ENCODE measurements at regions not wholly inside any gene's neighbourhood (a gene's known extent, or its start where the extent isn't known, plus 50 kb on each side); places are given as distances from the start of the nearest gene placed in this dataset.

DNA sequence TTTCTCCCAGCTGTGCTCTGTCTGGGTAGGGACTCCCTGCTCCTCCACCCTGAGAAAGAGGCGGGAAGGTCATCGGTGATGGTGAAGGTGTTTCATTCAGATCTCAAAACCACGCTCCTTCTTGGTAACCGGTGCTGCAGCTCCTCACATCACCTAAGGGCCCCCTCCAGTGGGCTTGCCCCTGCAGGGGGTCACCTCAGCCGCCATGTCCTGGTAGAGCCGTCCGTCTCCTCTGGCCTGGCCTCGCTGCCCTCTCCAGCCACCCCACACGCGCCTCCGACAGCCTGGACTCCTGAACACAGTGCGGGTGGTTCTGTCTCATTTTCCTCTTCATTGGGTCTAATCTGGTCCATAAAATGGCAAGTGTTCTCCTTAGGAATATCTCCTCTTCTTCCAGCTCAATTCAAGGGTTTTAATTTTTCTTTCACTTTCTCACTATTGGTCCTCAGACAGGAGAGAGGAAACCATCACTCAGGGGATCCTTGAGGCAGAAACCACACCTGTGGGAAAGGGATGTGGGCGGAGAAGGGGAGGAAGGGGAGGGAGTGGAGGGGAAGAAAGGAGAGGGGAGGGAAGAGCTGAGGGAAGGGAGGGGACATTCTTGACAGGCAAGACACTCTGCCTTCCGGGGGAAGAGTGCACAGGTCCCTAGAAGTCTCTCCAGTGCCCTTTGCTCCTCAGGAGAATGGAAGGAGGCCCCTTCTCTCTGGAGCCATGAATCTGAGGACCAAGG, 1338.4 kb downstream of the TBC1D22A start:
- H3K9me2 ChIP-seq (replicated peaks; ENCODE audit: control insufficient read depth, low read length) = no peaks in the 10 kb centered on the region
- peak overlapping the region; percentile 98 for H3K27ac ChIP-seq (ENCODE audit: low read depth, low read length)
- H3K36me3 ChIP-seq (ENCODE audit: control insufficient read depth, low read length) = peaks cover 10% of the 10 kb centered on the region
- H3K4me1 ChIP-seq (ENCODE audit: control insufficient read depth, low read length) = peaks cover 69% of the 10 kb centered on the region
- TF ChIP-seq, protein P1, sequence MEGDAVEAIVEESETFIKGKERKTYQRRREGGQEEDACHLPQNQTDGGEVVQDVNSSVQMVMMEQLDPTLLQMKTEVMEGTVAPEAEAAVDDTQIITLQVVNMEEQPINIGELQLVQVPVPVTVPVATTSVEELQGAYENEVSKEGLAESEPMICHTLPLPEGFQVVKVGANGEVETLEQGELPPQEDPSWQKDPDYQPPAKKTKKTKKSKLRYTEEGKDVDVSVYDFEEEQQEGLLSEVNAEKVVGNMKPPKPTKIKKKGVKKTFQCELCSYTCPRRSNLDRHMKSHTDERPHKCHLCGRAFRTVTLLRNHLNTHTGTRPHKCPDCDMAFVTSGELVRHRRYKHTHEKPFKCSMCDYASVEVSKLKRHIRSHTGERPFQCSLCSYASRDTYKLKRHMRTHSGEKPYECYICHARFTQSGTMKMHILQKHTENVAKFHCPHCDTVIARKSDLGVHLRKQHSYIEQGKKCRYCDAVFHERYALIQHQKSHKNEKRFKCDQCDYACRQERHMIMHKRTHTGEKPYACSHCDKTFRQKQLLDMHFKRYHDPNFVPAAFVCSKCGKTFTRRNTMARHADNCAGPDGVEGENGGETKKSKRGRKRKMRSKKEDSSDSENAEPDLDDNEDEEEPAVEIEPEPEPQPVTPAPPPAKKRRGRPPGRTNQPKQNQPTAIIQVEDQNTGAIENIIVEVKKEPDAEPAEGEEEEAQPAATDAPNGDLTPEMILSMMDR (IDR thresholded peaks at IDR 0.05; ENCODE audit: low read depth, low read length, poor library complexity, severe bottlenecking) = peak; percentile 14
- TF ChIP-seq EZH2phosphoT487 (IDR thresholded peaks at IDR 0.05; ENCODE audit: borderline replicate concordance, low read length) = no peak
- peaks cover 7% of the 10 kb centered on the region; the same call in 1 of the 2 replicates for H3K9me3 ChIP-seq (ENCODE audit: control insufficient read depth, insufficient read depth, low read length)
- H3K27me3 ChIP-seq (ENCODE audit: control insufficient read depth, low read length) = no peaks in the 10 kb centered on the region
- H3K79me2 ChIP-seq (ENCODE audit: control insufficient read depth, low read length) = peaks cover 15% of the 10 kb centered on the region
- H3F3A ChIP-seq (ENCODE audit: control insufficient read depth, insufficient read depth) = peaks cover 35% of the 10 kb centered on the region
- H4K20me1 ChIP-seq (ENCODE audit: control insufficient read depth, insufficient read depth, low read depth, low read length) = no peaks in the 10 kb centered on the region
- peak overlapping the region; percentile 95 for H3K4me2 ChIP-seq (ENCODE audit: low read length)
- H3K4me3 ChIP-seq (ENCODE audit: low read length) = peak overlapping the region; percentile 78

DNA sequence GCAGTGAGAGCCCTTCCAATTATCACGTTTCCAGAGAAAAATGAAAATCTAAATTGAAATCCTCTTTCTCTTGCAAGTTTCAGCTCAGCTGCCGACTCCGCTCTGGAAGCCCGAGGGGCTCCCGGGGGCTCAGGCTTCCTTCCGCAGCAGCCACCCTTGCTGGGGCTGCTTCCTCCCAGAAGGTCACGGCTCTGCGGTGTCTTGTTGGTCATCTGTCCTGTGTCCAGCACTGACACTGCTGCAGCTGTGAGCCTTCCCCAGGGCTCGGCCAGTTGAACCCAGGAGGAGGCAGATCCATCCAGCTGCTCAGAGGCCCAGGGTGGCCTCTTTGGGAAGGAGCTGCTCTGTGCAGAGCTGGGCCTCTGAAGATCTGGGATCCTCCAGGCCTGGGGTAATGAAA, 1337.2 kb downstream of the TBC1D22A start:
- Histone ChIP-seq H3K36me3 (ENCODE audit: control insufficient read depth, low read length) (peaks cover 10% of the 10 kb centered on the region), H3K9me3 (ENCODE audit: control insufficient read depth, insufficient read depth, low read length) (peaks cover 7% of the 10 kb centered on the region; the same call in 1 of the 2 replicates), H3K27me3 (ENCODE audit: control insufficient read depth, low read length) (no peaks in the 10 kb centered on the region), H3K79me2 (ENCODE audit: control insufficient read depth, low read length) (peaks cover 15% of the 10 kb centered on the region), H3K9me2 (replicated peaks; ENCODE audit: control insufficient read depth, low read length) (no peaks in the 10 kb centered on the region), H3K4me2 (ENCODE audit: low read length) (peak overlapping the region; percentile 95), H4K20me1 (ENCODE audit: control insufficient read depth, insufficient read depth, low read depth, low read length) (no peaks in the 10 kb centered on the region), H3F3A (ENCODE audit: control insufficient read depth, insufficient read depth) (peaks cover 44% of the 10 kb centered on the region), H3K4me3 (ENCODE audit: low read length) (peak overlapping the region; percentile 78), H3K4me1 (ENCODE audit: control insufficient read depth, low read length) (peaks cover 80% of the 10 kb centered on the region), H3K27ac (ENCODE audit: low read depth, low read length) (peak overlapping the region; percentile 98)
- no peak for TF ChIP-seq EZH2phosphoT487 (IDR thresholded peaks at IDR 0.05; ENCODE audit: borderline replicate concordance, low read length)
- TF ChIP-seq, protein P1 (IDR thresholded peaks at IDR 0.05; ENCODE audit: low read depth, low read length, poor library complexity, severe bottlenecking) = no peak

DNA sequence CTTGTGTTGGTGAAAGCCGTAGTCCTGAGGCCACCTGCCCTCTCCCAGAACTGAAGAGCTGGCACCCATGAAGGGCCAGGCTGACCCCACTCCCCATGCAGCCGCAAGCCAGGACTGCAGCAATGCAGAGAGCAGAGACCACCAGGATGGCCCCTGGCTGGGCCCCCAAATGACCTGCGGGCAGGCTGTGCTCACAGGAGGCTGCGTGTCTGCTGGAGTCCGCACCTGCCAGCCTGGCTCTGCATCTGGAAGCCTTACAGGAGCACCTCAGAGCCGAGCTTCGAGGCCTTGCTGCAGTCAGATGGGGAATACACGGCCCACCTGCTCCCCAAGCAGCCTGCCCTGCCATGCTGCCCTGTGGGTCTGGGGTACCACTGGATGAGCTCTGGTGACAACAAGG, 1336.8 kb downstream of the TBC1D22A start:
- H3K4me3 ChIP-seq (ENCODE audit: low read length) = peak overlapping the region; percentile 78
- peaks cover 44% of the 10 kb centered on the region for H3F3A ChIP-seq (ENCODE audit: control insufficient read depth, insufficient read depth)
- H3K27ac ChIP-seq (ENCODE audit: low read depth, low read length) = peak overlapping the region; percentile 98
- peaks cover 15% of the 10 kb centered on the region for H3K79me2 ChIP-seq (ENCODE audit: control insufficient read depth, low read length)
- peaks cover 10% of the 10 kb centered on the region for H3K36me3 ChIP-seq (ENCODE audit: control insufficient read depth, low read length)
- H3K27me3 ChIP-seq (ENCODE audit: control insufficient read depth, low read length) = no peaks in the 10 kb centered on the region
- H3K9me2 ChIP-seq (replicated peaks; ENCODE audit: control insufficient read depth, low read length) = no peaks in the 10 kb centered on the region
- H4K20me1 ChIP-seq (ENCODE audit: control insufficient read depth, insufficient read depth, low read depth, low read length) = no peaks in the 10 kb centered on the region
- no peak for TF ChIP-seq EZH2phosphoT487 (IDR thresholded peaks at IDR 0.05; ENCODE audit: borderline replicate concordance, low read length)
- TF ChIP-seq, protein P1 (IDR thresholded peaks at IDR 0.05; ENCODE audit: low read depth, low read length, poor library complexity, severe bottlenecking) = no peak
- peak overlapping the region; percentile 95 for H3K4me2 ChIP-seq (ENCODE audit: low read length)
- H3K4me1 ChIP-seq (ENCODE audit: control insufficient read depth, low read length) = peaks cover 83% of the 10 kb centered on the region
- peaks cover 7% of the 10 kb centered on the region; the same call in 1 of the 2 replicates for H3K9me3 ChIP-seq (ENCODE audit: control insufficient read depth, insufficient read depth, low read length)
